B cell (primary cell): ENCODE measurements at regions not wholly inside any gene's neighbourhood (a gene's known extent, or its start where the extent isn't known, plus 50 kb on each side); places are given as distances from the start of the nearest gene placed in this dataset.

Experiments
- ATAC-seq: fragments of 200-7000 bp; cut with Tn5 transposase; one replicate; pipeline ENCODE4 v1.10.0; 2021; ENCODE audit warnings: low read depth, mild to moderate bottlenecking, moderate number of reproducible peaks, moderate library complexity
- CTCF ChIA-PET: fragments of 350-600 bp; sonication (Branson Sonifier 250); formaldehyde crosslinking; loops from one replicate; lab custom pipeline; 2021; ENCODE audit warnings: antibody characterized with exemption, inconsistent platforms; lab: Charles Lee
- POLR2A ChIA-PET: fragments of 350-600 bp; sonication (Branson Sonifier 250); formaldehyde crosslinking; loops from one replicate; lab custom pipeline; 2021; ENCODE audit warnings: antibody characterized with exemption; lab: Charles Lee
- DNase-seq: peaks from one replicate; pipeline ENCODE4 v3.0.0; 2013
- H2AFZ ChIP-seq: 2 replicates; pipeline ENCODE4 v1.6.1; 2012; ENCODE audit warnings: mild to moderate bottlenecking, low read depth, low read length; ENCODE audit not compliant: insufficient read depth, poor library complexity, severe bottlenecking
- H3K27ac ChIP-seq, 2 donors: 1 replicate in 1 of 2; 2 replicates in 1 of 2; pipeline ENCODE4 v1.5.1; 2012 to 2013; ENCODE audit warnings: low read length in 2 of 2, mild to moderate bottlenecking in 2 of 2, moderate library complexity in 1 of 2
- H3K27me3 ChIP-seq, 4 experiments: fragments of 200-600 bp in 1 of 4; sonication (generic) in 1 of 4; replicated peaks in 1 of 4; 1 replicate in 2 of 4; 2 replicates in 2 of 4; pipeline versions ENCODE4 v1.6.1 to v1.7.0; 2013 to 2016; ENCODE audit warnings: low read length in 3 of 4, mild to moderate bottlenecking in 2 of 4, mixed read lengths in 1 of 4, moderate library complexity in 1 of 4; ENCODE audit not compliant: insufficient read depth in 4 of 4, control insufficient read depth in 3 of 4; ENCODE audit errors: control extremely low read depth in 1 of 4
- H3K36me3 ChIP-seq, 2 experiments: replicated peaks in 1 of 2; 1 replicate in 1 of 2; 2 replicates in 1 of 2; pipeline versions ENCODE4 v1.6.1 to v1.7.1; 2013; ENCODE audit warnings: low read length in 1 of 2; ENCODE audit not compliant: insufficient read depth in 2 of 2, control insufficient read depth in 1 of 2; ENCODE audit errors: control extremely low read depth in 1 of 2, extremely low read depth in 1 of 2
- H3K4me1 ChIP-seq, 2 donors: fragments of 200-600 bp in 1 of 2; sonication (generic) in 1 of 2; 1 replicate in 1 of 2; 2 replicates in 1 of 2; pipeline versions ENCODE4 v1.5.1 to v1.6.1; 2013 to 2017; ENCODE audit warnings: low read length in 2 of 2; ENCODE audit not compliant: control insufficient read depth in 2 of 2, insufficient read depth in 2 of 2
- H3K4me2 ChIP-seq: replicated peaks from 2 replicates; pipeline ENCODE3; 2012; ENCODE audit warnings: mild to moderate bottlenecking, low read depth, low read length; ENCODE audit not compliant: poor library complexity, severe bottlenecking
- H3K4me3 ChIP-seq, 5 experiments: fragments of 200-600 bp in 1 of 5; sonication (generic) in 1 of 5; 1 replicate in 3 of 5; 2 replicates in 2 of 5; pipeline versions ENCODE4 v1.5.1 to v1.7.0; 2011 to 2016; ENCODE audit warnings: low read length in 4 of 5, mild to moderate bottlenecking in 4 of 5, low read depth in 2 of 5, control low read depth in 1 of 5, moderate library complexity in 1 of 5; ENCODE audit not compliant: insufficient read depth in 1 of 5; ENCODE audit errors: control extremely low read depth in 1 of 5, extremely low read depth in 1 of 5
- H3K79me2 ChIP-seq: fragments of 200-600 bp; sonication (generic); one replicate; pipeline ENCODE4 v1.6.0; 2016; ENCODE audit warnings: low read length; ENCODE audit not compliant: control insufficient read depth, insufficient read depth
- H3K9ac ChIP-seq: fragments of 200-600 bp; sonication (generic); 2 replicates; pipeline ENCODE4 v1.6.1; 2017; ENCODE audit warnings: mild to moderate bottlenecking, low read length, moderate library complexity
- H3K9me3 ChIP-seq, 3 donors: one replicate each; pipeline versions ENCODE4 v1.6.1 to v1.7.1; 2013; ENCODE audit warnings: low read length in 2 of 3; ENCODE audit not compliant: control insufficient read depth in 2 of 3, insufficient read depth in 1 of 3; ENCODE audit errors: control extremely low read depth in 1 of 3
- H4K20me1 ChIP-seq: 2 replicates; pipeline ENCODE4 v1.6.0; 2012; ENCODE audit warnings: mild to moderate bottlenecking, low read length; ENCODE audit not compliant: insufficient read depth, control insufficient read depth, poor library complexity, severe bottlenecking
- H3K27ac Mint-ChIP-seq: one replicate; pipeline ENCODE4 v1.8.0; 2021; ENCODE audit warnings: mixed read lengths
- H3K27me3 Mint-ChIP-seq: one replicate; pipeline ENCODE4 v1.8.0; 2021; ENCODE audit warnings: mixed read lengths
- H3K4me1 Mint-ChIP-seq: one replicate; pipeline ENCODE4 v1.8.0; 2021; ENCODE audit warnings: mixed read lengths
- H3K4me3 Mint-ChIP-seq: one replicate; pipeline ENCODE4 v1.8.0; 2021; ENCODE audit warnings: mixed read lengths
- H3K9me3 Mint-ChIP-seq: one replicate; pipeline ENCODE4 v1.8.0; 2022; ENCODE audit warnings: mixed read lengths; ENCODE audit not compliant: insufficient read depth
- EZH2 ChIP-seq: IDR thresholded peaks from 2 replicates; pipeline ENCODE4 v1.6.1; 2012; ENCODE audit warnings: borderline replicate concordance, low read depth, mild to moderate bottlenecking, moderate library complexity, low read length; ENCODE audit not compliant: insufficient read depth, poor library complexity, severe bottlenecking
- WGBS: methylation state at CpG from one replicate; pipeline ENCODE4 v1.1.5; 2013; ENCODE audit warnings: missing lambda C conversion rate; ENCODE audit not compliant: insufficient coverage; 5-methylcytosine and 5-hydroxymethylcytosine counted together
- intact Hi-C: fragments of 100-400 bp; cut with micrococcal nuclease; formaldehyde crosslinking; loops from one replicate; pipeline ENCODE4 v1.10.0; 2022
- TF ChIP-seq, protein P1 (sequence below): fragments of 200-600 bp; IDR thresholded peaks from one replicate; pipeline ENCODE4 v1.8.0; 2022; ENCODE audit warnings: antibody characterized with exemption, mild to moderate bottlenecking

DNA sequence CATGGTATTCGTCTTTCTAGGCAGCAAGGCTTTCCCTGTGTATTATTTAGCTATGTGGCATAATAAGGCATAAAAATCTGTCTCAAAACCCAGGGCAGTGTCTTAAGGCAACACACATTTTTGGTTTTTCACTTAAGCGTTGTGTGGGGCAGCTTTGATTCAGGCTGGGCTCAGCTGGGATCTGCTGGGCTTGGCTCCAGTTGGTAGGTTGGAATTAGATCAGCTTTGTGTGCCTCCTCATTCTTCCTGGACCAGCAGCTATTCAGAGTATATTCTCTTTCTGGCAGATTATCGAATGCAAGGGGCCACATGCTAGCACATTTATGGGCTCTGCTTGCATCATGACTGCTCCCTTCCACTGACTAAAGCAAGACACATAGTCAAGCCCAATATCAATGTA, 487.9 kb downstream of the RFPL4B start:
- no peak overlapping the region for H3K27ac ChIP-seq
- ChIA-PET CTCF (no interaction called here), POLR2A (no interaction called here)
- DNase-seq (no peak), ATAC-seq (no peak)
- no peaks in the 10 kb centered on the region for H3K9me3 ChIP-seq
- H3K9ac ChIP-seq = no peak overlapping the region
- 100% methylated on average over 1 of the region's 3 CpGs for WGBS
- intact Hi-C loops = no loop called here
- no peaks in the 10 kb centered on the region for H3K27me3 ChIP-seq
- Mint-ChIP-seq H3K27ac (no peak overlapping the region), H3K27me3 (no peaks in the 10 kb centered on the region), H3K9me3 (no peaks in the 10 kb centered on the region), H3K4me3 (no peak overlapping the region), H3K4me1 (no peaks in the 10 kb centered on the region)
- H2AFZ ChIP-seq = no peak overlapping the region
- TF ChIP-seq, protein P1, sequence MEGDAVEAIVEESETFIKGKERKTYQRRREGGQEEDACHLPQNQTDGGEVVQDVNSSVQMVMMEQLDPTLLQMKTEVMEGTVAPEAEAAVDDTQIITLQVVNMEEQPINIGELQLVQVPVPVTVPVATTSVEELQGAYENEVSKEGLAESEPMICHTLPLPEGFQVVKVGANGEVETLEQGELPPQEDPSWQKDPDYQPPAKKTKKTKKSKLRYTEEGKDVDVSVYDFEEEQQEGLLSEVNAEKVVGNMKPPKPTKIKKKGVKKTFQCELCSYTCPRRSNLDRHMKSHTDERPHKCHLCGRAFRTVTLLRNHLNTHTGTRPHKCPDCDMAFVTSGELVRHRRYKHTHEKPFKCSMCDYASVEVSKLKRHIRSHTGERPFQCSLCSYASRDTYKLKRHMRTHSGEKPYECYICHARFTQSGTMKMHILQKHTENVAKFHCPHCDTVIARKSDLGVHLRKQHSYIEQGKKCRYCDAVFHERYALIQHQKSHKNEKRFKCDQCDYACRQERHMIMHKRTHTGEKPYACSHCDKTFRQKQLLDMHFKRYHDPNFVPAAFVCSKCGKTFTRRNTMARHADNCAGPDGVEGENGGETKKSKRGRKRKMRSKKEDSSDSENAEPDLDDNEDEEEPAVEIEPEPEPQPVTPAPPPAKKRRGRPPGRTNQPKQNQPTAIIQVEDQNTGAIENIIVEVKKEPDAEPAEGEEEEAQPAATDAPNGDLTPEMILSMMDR = no peak
- TF ChIP-seq EZH2 = no peak
- no peaks in the 10 kb centered on the region for H4K20me1 ChIP-seq
- H3K36me3 ChIP-seq = no peaks in the 10 kb centered on the region
- H3K4me2 ChIP-seq = no peak overlapping the region
- H3K4me3 ChIP-seq = no peak overlapping the region
- H3K79me2 ChIP-seq = no peaks in the 10 kb centered on the region
- no peaks in the 10 kb centered on the region for H3K4me1 ChIP-seq

DNA sequence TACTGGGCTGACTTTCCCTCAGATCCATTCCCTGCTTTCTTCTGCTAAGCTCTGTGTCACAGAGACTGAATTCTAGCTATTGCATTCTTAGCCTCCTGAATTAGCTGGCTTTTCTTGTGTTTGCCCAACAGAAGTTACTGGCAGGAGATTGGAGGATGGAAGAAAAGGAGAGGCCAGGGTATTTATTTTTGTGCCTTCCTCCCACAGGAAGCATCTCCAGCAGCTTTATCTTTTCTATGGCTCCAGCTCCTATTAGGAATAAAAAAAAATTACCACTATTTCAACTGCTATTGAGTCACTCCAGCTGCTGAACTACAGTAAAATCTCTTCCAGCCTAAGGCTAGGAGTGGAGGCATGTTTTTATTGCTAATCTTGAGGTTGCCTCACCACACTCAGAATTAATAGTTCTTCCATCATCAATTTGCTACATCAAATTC, 492.4 kb downstream of the RFPL4B start:
- ATAC-seq (no peak), DNase-seq (no peak)
- Histone ChIP-seq H3K27me3 (no peaks in the 10 kb centered on the region), H4K20me1 (no peaks in the 10 kb centered on the region), H3K27ac (no peak overlapping the region), H3K36me3 (no peaks in the 10 kb centered on the region), H3K4me2 (no peak overlapping the region), H3K9me3 (no peaks in the 10 kb centered on the region), H3K79me2 (no peaks in the 10 kb centered on the region), H3K9ac (no peak overlapping the region), H3K4me3 (no peak overlapping the region), H3K4me1 (no peaks in the 10 kb centered on the region), H2AFZ (no peak overlapping the region)
- peaks cover 2% of the 10 kb centered on the region for H3K9me3 Mint-ChIP-seq
- H3K27ac Mint-ChIP-seq = no peak overlapping the region
- no peaks in the 10 kb centered on the region for H3K27me3 Mint-ChIP-seq
- TF ChIP-seq, protein P1 = no peak
- no peak for TF ChIP-seq EZH2
- H3K4me1 Mint-ChIP-seq = peaks cover 4% of the 10 kb centered on the region
- CTCF ChIA-PET = no interaction called here
- POLR2A ChIA-PET = no interaction called here
- intact Hi-C loops = no loop called here
- H3K4me3 Mint-ChIP-seq = no peak overlapping the region
